Sigmoid colon (tissue), 4 donors: ENCODE measurements at regions not wholly inside any gene's neighbourhood (a gene's known extent, or its start where the extent isn't known, plus 50 kb on each side); places are given as distances from the start of the nearest gene placed in this dataset.

ENCODE experiments used
- POLR2A ChIP-seq, 2 donors: fragments of 450-650 bp; IDR thresholded peaks; one replicate each; pipeline ENCODE4 v1.6.1; 2016; ENCODE audit warnings: antibody characterized with exemption in 2 of 2, mild to moderate bottlenecking in 2 of 2, moderate library complexity in 2 of 2
- POLR2AphosphoS5 ChIP-seq, 4 donors: sonication (generic); formaldehyde crosslinking; IDR thresholded peaks; one replicate each; pipeline ENCODE4 v1.6.1; 2017; ENCODE audit warnings: antibody characterized with exemption in 4 of 4
- TF ChIP-seq, protein P1 (sequence below), 4 experiments: fragments of 450-650 bp in 3 of 4; fragments of 200-600 bp in 1 of 4; IDR thresholded peaks; one replicate each; pipeline ENCODE4 v1.5.1; 2016 to 2019; ENCODE audit warnings: antibody characterized with exemption in 4 of 4, mild to moderate bottlenecking in 3 of 4, moderate library complexity in 2 of 4

DNA sequence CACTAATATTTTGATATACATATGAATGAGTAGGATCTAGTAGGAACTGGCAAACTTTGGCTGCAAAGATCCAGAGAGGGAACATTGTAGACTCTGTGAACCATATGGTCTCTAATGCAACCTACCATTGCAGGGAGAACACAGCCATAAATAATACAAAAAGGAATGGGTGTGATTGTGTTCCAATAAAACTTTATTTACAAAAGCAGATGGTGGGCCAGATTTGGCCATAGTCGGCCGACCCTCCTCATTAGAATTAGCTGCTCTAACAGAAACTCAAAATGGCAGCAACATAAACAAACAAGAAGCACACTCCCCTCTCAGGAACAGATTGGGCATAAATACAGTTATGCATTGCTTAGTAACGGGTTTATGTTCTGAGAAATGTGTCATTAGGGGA is 198.1 kb upstream of the RBPJ start:
- TF ChIP-seq, protein P1, sequence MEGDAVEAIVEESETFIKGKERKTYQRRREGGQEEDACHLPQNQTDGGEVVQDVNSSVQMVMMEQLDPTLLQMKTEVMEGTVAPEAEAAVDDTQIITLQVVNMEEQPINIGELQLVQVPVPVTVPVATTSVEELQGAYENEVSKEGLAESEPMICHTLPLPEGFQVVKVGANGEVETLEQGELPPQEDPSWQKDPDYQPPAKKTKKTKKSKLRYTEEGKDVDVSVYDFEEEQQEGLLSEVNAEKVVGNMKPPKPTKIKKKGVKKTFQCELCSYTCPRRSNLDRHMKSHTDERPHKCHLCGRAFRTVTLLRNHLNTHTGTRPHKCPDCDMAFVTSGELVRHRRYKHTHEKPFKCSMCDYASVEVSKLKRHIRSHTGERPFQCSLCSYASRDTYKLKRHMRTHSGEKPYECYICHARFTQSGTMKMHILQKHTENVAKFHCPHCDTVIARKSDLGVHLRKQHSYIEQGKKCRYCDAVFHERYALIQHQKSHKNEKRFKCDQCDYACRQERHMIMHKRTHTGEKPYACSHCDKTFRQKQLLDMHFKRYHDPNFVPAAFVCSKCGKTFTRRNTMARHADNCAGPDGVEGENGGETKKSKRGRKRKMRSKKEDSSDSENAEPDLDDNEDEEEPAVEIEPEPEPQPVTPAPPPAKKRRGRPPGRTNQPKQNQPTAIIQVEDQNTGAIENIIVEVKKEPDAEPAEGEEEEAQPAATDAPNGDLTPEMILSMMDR (IDR thresholded peaks at IDR 0.05): no peak
- TF ChIP-seq POLR2AphosphoS5 (IDR thresholded peaks at IDR 0.05): no peak
- no peak for TF ChIP-seq POLR2A (IDR thresholded peaks at IDR 0.05)
